Karpas-422 (cell line): ENCODE measurements at regions not wholly inside any gene's neighbourhood (a gene's known extent, or its start where the extent isn't known, plus 50 kb on each side); places are given as distances from the start of the nearest gene placed in this dataset.

Experiments used
- DNase-seq: peaks from one replicate; pipeline ENCODE4 v3.0.0-alpha.2; 2015
- H2AFZ ChIP-seq: fragments of 200-600 bp; sonication (generic); 2 replicates; pipeline ENCODE4 v1.6.1; 2014; ENCODE audit warnings: antibody characterized with exemption, low read length, mixed read lengths
- H3K27ac ChIP-seq: fragments of 200-600 bp; sonication (generic); 2 replicates; pipeline ENCODE4 v1.5.1; 2014; ENCODE audit warnings: mild to moderate bottlenecking, low read length, moderate library complexity
- H3K27me3 ChIP-seq: fragments of 200-600 bp; sonication (generic); 2 replicates; pipeline ENCODE4 v1.6.1; 2014; ENCODE audit warnings: low read length, mixed read lengths
- H3K36me3 ChIP-seq: fragments of 200-600 bp; sonication (generic); 2 replicates; pipeline ENCODE4 v1.6.1; 2014; ENCODE audit warnings: low read length, mixed read lengths; ENCODE audit not compliant: insufficient read depth
- H3K4me1 ChIP-seq: fragments of 200-600 bp; sonication (generic); 2 replicates; pipeline ENCODE4 v1.6.1; 2014; ENCODE audit warnings: mild to moderate bottlenecking, low read length, mixed read lengths
- H3K4me2 ChIP-seq: fragments of 200-600 bp; sonication (generic); 2 replicates; pipeline ENCODE4 v1.6.1; 2014; ENCODE audit warnings: low read length, low read depth, mild to moderate bottlenecking; ENCODE audit not compliant: poor library complexity, severe bottlenecking
- H3K4me3 ChIP-seq: fragments of 200-600 bp; sonication (generic); 2 replicates; pipeline ENCODE4 v1.5.1; 2014; ENCODE audit warnings: mild to moderate bottlenecking, antibody characterized with exemption, low read length, mixed read lengths
- H3K79me2 ChIP-seq: fragments of 200-600 bp; sonication (generic); 2 replicates; pipeline ENCODE4 v1.6.1; 2014; ENCODE audit warnings: mild to moderate bottlenecking, low read length, mixed read lengths
- H3K9ac ChIP-seq: fragments of 200-600 bp; sonication (generic); 2 replicates; pipeline ENCODE4 v1.6.0; 2014; ENCODE audit warnings: low read length
- H3K9me2 ChIP-seq: fragments of 200-600 bp; sonication (generic), shearing (Covaris generic); replicated peaks from 2 replicates; pipeline ENCODE4 v1.6.0; 2014; ENCODE audit warnings: mild to moderate bottlenecking, low read length, moderate library complexity; ENCODE audit not compliant: insufficient read depth
- H3K9me3 ChIP-seq: fragments of 300-700, 200-600 bp; sonication (generic); 2 replicates; pipeline ENCODE4 v1.6.1; 2014; ENCODE audit warnings: low read length, mixed read lengths
- H4K20me1 ChIP-seq: fragments of 200-600 bp; sonication (generic); 2 replicates; pipeline ENCODE4 v1.6.1; 2014; ENCODE audit warnings: mild to moderate bottlenecking, antibody characterized with exemption, low read length, low read depth; ENCODE audit not compliant: insufficient read depth

GRCh38 chr5:57896576-57896975 lies 414.0 kb upstream of the ACTBL2 start:
- Histone ChIP-seq H2AFZ (no peak overlapping the region), H4K20me1 (no peaks in the 10 kb centered on the region), H3K27ac (no peak overlapping the region), H3K79me2 (no peaks in the 10 kb centered on the region), H3K27me3 (no peaks in the 10 kb centered on the region), H3K9me3 (no peaks in the 10 kb centered on the region), H3K4me2 (no peak overlapping the region), H3K4me3 (no peak overlapping the region), H3K9ac (no peak overlapping the region), H3K4me1 (no peaks in the 10 kb centered on the region), H3K36me3 (no peaks in the 10 kb centered on the region), H3K9me2 (no peaks in the 10 kb centered on the region)
- DNase-seq, result no peak

GRCh38 chr5:57895766-57896165 lies 413.2 kb upstream of the ACTBL2 start:
- Histone ChIP-seq H3K36me3 (no peaks in the 10 kb centered on the region), H3K27me3 (no peaks in the 10 kb centered on the region), H3K27ac (no peak overlapping the region), H3K9ac (no peak overlapping the region), H3K9me2 (no peaks in the 10 kb centered on the region), H3K4me2 (no peak overlapping the region), H2AFZ (no peak overlapping the region), H4K20me1 (no peaks in the 10 kb centered on the region), H3K4me1 (no peaks in the 10 kb centered on the region), H3K79me2 (no peaks in the 10 kb centered on the region), H3K4me3 (no peak overlapping the region), H3K9me3 (no peaks in the 10 kb centered on the region)
- no peak for DNase-seq

DNA sequence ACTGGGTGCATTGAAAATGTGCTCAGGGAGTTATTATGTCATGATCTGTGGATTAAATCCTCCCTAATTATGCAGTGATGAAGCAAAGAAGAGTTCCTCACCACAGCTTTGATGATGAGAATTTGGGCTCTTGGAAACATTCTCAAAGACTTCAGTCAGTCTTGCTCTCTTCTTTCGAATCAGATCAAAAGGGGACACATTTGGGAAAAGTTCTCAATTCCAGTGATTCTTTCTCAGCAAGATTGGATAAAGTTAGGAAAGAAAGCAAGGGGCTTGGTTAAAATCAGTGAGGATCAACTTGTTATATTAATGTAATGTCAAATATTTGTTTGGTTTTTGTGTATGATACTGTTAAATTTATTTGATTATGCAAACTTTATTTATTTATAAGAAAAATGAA lies 411.3 kb upstream of the ACTBL2 start:
- no peaks in the 10 kb centered on the region for H3K9me2 ChIP-seq
- no peaks in the 10 kb centered on the region for H3K27me3 ChIP-seq
- no peak overlapping the region for H2AFZ ChIP-seq
- no peak for DNase-seq
- H3K4me2 ChIP-seq, result no peak overlapping the region
- H3K4me3 ChIP-seq, result no peak overlapping the region
- no peaks in the 10 kb centered on the region for H3K36me3 ChIP-seq
- H3K27ac ChIP-seq, result no peak overlapping the region
- H3K4me1 ChIP-seq, result no peaks in the 10 kb centered on the region
- H3K9ac ChIP-seq, result no peak overlapping the region
- no peaks in the 10 kb centered on the region for H3K9me3 ChIP-seq
- no peaks in the 10 kb centered on the region for H3K79me2 ChIP-seq
- no peaks in the 10 kb centered on the region for H4K20me1 ChIP-seq

DNA sequence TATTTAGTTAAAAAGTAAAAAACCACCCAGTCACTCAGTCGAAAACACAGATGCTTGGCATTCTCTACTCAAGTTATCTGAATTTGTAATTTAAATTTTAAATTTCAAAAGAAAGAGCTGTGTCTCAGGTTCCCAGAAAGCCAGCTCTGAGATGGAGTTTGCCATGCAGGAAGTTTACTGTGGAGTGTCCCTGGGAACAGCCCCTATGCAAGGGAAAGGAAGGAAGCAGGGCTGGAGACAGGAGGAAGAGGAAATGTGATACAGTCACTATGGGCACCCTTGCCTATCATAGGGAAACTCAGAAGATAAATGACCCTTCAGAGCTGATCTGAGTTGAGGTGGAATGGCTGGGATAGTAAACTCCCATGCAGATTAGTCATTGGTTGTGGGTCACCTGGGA lies 408.8 kb upstream of the ACTBL2 start:
- Histone ChIP-seq H3K4me3 (no peak overlapping the region), H3K9me3 (no peaks in the 10 kb centered on the region), H3K9me2 (no peaks in the 10 kb centered on the region)

GRCh38 chr5:57889558-57889957 lies 406.9 kb upstream of the ACTBL2 start:
- no peak overlapping the region for H2AFZ ChIP-seq
- H4K20me1 ChIP-seq, result no peaks in the 10 kb centered on the region
- no peaks in the 10 kb centered on the region for H3K9me2 ChIP-seq
- H3K27me3 ChIP-seq, result no peaks in the 10 kb centered on the region
- no peaks in the 10 kb centered on the region for H3K9me3 ChIP-seq
- H3K9ac ChIP-seq, result no peak overlapping the region
- H3K79me2 ChIP-seq, result no peaks in the 10 kb centered on the region
- no peak for DNase-seq
- no peak overlapping the region for H3K4me2 ChIP-seq
- no peak overlapping the region for H3K27ac ChIP-seq
- H3K4me1 ChIP-seq, result no peaks in the 10 kb centered on the region
- H3K36me3 ChIP-seq, result no peaks in the 10 kb centered on the region
- H3K4me3 ChIP-seq, result no peak overlapping the region

More for the DNA sequence above, 408.8 kb upstream of the ACTBL2 start:
- Histone ChIP-seq H3K9ac (no peak overlapping the region), H3K36me3 (no peaks in the 10 kb centered on the region), H2AFZ (no peak overlapping the region), H3K4me2 (no peak overlapping the region), H3K79me2 (no peaks in the 10 kb centered on the region), H3K4me1 (no peaks in the 10 kb centered on the region), H3K27ac (no peak overlapping the region), H4K20me1 (no peaks in the 10 kb centered on the region), H3K27me3 (no peaks in the 10 kb centered on the region)
- no peak for DNase-seq

DNA sequence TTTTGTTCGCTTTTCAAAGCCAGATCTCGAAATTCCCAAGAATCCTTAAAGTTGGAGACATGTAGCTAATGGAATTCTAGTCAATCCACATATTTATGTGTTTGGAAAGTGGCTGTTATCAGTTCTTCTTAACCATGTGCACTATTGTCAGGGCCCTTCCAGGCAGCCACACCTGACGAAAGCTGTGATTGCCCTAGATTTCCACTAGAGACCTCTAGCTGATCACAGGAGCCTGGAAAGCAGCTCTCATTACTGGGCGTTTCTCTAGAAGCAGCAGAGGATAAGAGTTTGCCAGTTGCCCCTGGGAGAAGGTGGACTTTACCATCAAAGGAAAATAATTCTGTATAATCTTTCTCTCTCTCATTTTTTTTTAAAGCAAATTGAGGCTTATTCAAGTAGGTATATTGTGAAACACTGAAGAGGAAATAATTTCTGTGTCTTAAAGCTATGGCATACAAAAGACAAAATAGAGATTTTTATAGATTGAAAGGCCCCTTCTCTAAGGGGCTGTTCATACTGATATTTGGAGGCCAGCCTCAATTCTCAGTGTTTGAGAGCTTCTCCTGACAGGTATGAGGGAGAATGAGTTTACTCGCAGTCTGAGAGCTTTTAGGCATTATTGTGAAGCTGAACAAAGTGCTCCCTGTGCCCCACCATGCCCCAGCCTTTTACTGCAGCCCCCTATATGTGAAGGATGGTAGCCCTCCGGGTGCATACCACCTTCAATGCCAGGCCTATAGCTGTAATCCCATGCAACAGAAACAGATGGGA lies 405.4 kb upstream of the ACTBL2 start:
- H3K4me3 ChIP-seq, result no peak overlapping the region
- H3K9me2 ChIP-seq, result no peaks in the 10 kb centered on the region
- H3K4me2 ChIP-seq, result no peak overlapping the region
- H4K20me1 ChIP-seq, result no peaks in the 10 kb centered on the region
- peaks cover 4% of the 10 kb centered on the region for H3K4me1 ChIP-seq
- H3K9me3 ChIP-seq, result no peaks in the 10 kb centered on the region
- H2AFZ ChIP-seq, result no peak overlapping the region
- H3K36me3 ChIP-seq, result no peaks in the 10 kb centered on the region
- H3K27me3 ChIP-seq, result no peaks in the 10 kb centered on the region
- peak; percentile 65 for DNase-seq
- H3K27ac ChIP-seq, result no peak overlapping the region
- H3K9ac ChIP-seq, result no peak overlapping the region
- H3K79me2 ChIP-seq, result no peaks in the 10 kb centered on the region

GRCh38 chr5:57884346-57885102 lies 401.9 kb upstream of the ACTBL2 start:
- Histone ChIP-seq H3K27me3 (no peaks in the 10 kb centered on the region), H3K79me2 (no peaks in the 10 kb centered on the region), H3K9me3 (no peaks in the 10 kb centered on the region), H3K9ac (no peak overlapping the region), H3K4me2 (no peak overlapping the region), H2AFZ (no peak overlapping the region), H3K4me1 (peaks cover 4% of the 10 kb centered on the region), H3K4me3 (no peak overlapping the region), H3K9me2 (no peaks in the 10 kb centered on the region), H3K36me3 (no peaks in the 10 kb centered on the region), H4K20me1 (no peaks in the 10 kb centered on the region), H3K27ac (no peak overlapping the region)
- DNase-seq, result no peak

GRCh38 chr5:57880216-57880615 lies 397.6 kb upstream of the ACTBL2 start:
- Histone ChIP-seq H3K79me2 (no peaks in the 10 kb centered on the region), H4K20me1 (no peaks in the 10 kb centered on the region), H3K9me2 (no peaks in the 10 kb centered on the region), H3K36me3 (no peaks in the 10 kb centered on the region), H3K27me3 (no peaks in the 10 kb centered on the region), H3K4me3 (no peak overlapping the region), H3K9me3 (no peaks in the 10 kb centered on the region), H3K4me2 (no peak overlapping the region), H3K4me1 (peaks cover 4% of the 10 kb centered on the region), H3K27ac (no peak overlapping the region), H2AFZ (no peak overlapping the region), H3K9ac (no peak overlapping the region)
- DNase-seq, result no peak
